ENCODE measurements at regions not wholly inside any gene's neighbourhood (a gene's known extent, or its start where the extent isn't known, plus 50 kb on each side); places are given as distances from the start of the nearest gene placed in this dataset.

- peak; percentile 19 to 75 for DNase-seq
Observed at GRCh38 chr1:147103416-147104155, 68.7 kb downstream of the PRKAB2 start.

DNA sequence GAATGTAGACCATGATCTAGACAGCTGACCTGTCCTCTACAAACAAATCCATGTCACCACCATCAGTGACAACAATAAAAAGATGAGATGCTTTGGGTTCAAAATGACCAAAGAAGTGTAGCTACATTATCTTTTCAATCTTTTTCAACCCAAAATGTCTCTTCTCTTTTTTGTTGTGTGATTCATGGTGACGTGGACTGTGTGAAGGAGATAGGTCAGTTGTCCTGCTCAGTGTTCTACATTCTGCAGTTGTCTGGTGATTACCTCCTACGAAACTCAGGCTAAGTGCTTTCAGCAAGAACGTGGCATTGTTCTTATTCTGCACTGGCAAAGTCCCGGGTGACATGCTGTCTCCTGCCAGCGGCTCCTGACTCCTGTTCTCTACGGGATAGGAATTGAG is 73.1 kb downstream of the PRKAB2 start:
- no peak for DNase-seq

DNA sequence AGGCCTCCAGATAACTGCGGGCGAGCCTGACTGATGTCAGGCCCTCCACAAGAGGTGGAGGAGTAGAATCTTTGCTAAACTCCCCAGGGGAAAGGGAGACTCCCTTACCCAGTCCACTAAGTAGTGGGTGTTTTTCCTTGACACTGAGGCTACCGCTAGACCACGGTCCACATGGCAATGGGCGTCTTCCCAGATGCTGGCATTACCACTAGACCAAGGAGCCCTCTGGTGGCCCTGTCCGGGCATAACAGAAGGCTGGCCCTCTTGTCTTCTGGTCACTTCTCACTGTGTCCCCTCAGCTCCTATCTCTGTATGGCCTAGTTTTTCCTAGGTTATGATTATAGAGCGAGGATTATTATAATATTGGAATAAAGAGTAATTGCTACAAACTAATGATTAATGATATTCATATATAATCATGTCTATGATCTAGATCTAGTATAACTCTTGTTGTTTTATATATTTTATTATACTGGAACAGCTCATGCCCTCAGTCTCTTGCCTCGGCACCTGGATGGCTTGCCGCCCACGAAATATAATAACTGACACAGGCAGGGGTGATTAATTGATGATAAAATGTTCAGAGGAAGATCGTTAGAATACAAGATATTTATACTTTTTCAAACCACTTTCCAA is 73.8 kb downstream of the PRKAB2 start:
- peak; percentile 32 to 49 for DNase-seq

DNA sequence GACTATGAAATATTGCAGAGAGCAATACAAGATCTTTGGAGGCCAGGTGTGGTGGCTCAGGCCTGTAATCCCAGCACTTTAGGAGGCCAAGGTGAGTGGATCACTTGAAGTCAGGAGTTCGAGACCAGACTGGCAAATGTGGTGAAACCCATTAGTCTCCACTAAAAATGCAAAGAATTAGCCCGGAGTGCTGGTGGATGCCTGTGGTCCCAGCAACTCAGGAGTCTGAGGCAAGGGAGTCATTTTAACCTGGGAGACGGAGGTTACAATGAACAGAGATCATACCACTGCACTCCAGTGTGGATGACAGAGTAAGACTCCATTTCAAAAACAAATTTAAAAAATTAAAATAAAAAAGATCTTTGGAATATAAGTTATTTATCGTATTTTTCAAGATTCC is 76.6 kb downstream of the PRKAB2 start:
- DNase-seq: no peak

- DNase-seq: no peak
Observed at GRCh38 chr1:147091801-147092200, 80.5 kb downstream of the PRKAB2 start.

DNA sequence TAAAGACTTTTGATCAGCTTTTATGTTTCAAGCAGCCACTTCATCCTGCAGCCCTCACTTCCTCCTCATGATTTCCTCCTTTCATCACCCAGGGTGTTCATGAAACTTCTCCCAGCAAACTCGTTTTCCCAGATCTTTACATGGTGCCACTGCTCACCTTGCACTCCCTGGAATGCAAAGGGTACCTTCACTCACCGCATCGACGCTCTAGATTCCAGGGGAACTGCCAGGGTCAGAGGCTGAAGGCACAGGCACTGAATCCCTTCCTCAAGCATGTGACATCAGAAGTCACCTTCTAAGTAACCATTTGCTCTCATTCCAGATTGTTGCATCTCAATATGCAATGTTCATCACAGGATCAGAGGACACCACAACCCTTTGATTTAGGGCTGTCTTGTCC is 82.8 kb downstream of the PRKAB2 start:
- no peak for DNase-seq

DNA sequence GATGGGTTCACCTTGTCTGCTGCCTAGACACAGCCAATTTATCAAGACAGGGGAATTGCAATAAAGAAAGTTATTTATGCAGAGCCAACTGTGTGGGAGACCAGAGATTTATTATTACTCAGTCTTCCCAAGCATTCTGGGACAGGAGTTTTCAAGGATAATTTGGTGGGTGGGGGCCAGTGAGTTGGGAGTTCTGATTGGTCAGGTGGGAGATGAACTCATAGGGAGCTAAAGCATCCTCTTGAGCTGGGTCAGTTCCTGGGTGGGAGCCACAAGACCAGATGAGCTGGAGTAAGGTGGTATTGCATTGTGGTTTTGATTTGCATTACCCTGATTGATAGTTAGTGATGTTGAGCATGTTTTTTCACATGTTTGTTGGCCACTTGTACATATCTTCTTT is 86.1 kb downstream of the PRKAB2 start:
- no peak for DNase-seq

- peak; percentile 74 to 84 for DNase-seq
Observed at GRCh38 chr1:147084273-147085096, 87.8 kb downstream of the PRKAB2 start.

- no peak for DNase-seq
Observed at GRCh38 chr1:147083919-147084272, 88.4 kb downstream of the PRKAB2 start.

DNA sequence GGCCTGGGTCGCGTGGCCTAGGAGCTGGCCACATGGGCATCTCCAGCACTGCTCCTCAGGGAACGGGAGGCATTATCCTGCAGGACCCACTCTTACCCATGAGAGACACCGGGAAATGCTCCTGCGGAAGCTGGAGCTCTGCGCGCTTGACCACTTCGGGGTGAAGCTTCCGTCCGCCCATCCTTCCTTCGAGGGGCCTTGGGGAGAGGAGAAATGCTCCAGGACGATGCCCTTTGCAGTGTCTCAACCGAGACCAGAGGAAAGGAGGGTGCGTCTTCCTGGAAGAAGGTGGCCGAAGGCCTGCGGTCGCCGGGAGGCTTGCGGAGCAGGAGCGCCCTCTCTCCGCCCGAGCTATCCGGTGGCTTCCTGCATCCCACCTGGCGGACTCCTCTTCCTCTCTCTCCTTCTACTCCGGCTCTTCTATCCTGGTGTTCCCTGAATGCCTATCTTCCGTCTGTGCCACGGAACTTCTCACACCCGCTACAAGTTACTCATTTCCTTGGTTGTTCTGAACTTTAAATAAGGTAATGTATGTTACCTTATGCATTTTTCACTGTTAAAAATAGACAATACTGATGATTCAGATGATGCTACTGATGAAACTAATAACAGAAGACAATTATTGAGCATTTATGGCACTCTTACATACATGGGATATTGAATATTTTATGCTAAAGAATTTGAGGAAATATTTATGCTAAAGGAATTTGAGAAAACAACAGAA is 91.4 kb downstream of the PRKAB2 start:
- DNase-seq: no peak

GRCh38 chr1:147080006-147080661 is 92.1 kb downstream of the PRKAB2 start:
- no peak for DNase-seq

- DNase-seq: no peak
Observed at GRCh38 chr1:147079400-147080005, 92.8 kb downstream of the PRKAB2 start.

DNA sequence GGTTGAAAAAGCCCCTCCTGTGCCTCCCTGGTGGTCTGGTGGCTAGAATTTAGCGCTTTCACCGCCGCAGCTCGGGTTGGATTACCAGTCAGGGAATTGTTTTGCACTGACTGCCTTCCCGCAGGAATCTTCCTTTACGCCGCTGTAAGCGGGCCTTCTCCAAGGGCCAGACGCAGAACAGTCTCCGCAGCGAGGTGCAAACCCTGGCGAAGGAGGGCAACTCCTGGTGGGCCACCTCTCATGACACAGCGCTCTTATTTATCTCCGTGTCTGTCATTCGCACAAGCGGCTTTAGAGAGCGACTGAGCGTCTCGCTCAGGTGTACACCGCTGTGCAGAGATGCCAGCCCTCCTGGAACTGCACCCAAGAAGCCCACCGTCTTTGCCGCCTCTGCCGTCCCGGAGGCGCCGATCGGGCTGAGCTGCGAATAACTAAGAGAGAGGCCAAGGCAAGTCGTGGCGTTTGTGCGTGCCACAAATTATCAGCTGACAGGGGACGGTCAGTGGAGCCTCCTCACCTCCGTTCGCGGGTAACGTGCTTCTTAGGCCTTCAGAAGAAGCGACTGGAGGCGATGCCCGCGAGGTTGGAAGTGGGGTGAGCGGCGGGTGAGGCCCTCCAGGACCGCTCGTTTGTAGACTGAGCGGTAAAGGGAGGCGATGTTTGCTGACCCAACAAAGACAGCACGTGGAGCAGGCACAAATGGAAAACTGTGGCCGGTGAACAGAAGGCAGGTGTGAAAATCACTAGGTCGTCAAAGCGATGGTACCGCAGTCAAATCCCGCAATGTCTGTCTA is 93.5 kb downstream of the PRKAB2 start:
- DNase-seq: no peak

DNA sequence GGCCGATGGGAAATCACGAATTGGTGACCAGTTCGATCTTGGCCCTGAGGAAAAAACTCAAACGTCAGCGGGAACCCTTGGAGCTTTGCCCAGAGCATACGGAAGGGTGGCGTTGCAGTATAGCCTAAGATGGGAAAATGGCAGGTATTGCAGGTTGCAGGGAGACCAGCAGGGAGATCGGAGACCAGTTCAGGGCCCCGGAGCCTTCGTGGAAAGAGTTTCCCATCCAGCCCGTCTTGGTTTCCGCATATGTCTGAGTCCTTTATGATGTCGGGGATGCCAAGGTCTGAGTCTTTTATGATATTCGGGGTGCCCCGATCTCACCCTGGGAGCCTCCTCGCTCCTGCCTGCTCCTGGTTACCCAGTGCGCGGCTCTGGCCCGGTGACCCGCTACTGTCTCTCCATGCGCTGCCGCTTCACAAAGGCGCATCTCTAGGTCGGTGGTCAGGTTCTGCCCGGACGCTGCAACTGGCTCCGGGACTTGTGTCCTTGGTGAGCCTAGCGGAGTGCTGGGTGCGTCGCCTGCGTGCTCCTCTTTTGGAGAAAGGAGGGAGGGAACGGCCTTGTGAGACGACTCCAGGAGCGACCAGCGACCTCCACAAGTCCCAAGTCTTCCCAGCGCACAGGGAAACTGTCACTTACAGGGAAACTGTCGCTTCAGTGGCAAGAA is 94.2 kb downstream of the PRKAB2 start:
- no peak for DNase-seq

DNA sequence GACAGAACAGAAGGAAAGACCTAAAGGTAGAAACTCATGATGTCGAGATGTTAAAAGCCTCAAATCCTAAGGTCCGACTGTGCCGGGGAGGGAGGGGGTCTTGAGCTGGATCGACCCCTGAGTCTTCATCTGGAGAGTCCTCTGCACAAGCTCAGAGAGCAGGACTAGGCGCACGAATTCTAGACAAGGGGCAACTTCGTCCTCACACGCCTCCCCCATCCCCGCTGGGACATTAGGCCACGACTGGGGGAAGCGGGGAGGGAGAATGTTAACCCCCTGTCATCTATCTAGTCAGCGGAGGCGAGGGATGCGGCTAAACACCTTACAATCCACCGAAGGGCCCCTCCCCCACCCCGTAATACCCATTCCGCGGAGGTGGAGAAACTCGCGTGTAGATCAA is 94.7 kb downstream of the PRKAB2 start:
- no peak for DNase-seq

DNA sequence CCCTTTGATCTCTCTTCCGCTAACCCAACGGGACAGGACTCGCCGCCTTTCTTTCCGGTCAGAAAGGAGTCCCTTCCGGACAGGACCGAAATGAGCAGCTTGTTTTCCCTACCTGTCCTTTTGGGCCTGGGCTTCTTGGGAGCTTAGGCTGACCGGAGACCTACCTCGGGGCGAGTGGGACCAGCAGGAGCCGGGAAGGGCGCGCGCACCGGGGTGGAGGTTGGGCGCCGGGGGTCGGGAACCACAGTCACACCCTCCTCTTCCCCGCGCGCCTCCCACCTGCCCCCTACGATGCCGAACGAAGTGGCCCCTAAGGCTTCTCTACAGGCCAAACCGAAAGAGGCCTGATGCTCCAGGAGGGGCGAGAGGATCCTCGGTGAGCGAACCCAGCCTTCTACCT is 95.2 kb downstream of the PRKAB2 start:
- DNase-seq: no peak

- DNase-seq: no peak
Observed at GRCh38 chr1:147076442-147076841, 95.8 kb downstream of the PRKAB2 start.

DNA sequence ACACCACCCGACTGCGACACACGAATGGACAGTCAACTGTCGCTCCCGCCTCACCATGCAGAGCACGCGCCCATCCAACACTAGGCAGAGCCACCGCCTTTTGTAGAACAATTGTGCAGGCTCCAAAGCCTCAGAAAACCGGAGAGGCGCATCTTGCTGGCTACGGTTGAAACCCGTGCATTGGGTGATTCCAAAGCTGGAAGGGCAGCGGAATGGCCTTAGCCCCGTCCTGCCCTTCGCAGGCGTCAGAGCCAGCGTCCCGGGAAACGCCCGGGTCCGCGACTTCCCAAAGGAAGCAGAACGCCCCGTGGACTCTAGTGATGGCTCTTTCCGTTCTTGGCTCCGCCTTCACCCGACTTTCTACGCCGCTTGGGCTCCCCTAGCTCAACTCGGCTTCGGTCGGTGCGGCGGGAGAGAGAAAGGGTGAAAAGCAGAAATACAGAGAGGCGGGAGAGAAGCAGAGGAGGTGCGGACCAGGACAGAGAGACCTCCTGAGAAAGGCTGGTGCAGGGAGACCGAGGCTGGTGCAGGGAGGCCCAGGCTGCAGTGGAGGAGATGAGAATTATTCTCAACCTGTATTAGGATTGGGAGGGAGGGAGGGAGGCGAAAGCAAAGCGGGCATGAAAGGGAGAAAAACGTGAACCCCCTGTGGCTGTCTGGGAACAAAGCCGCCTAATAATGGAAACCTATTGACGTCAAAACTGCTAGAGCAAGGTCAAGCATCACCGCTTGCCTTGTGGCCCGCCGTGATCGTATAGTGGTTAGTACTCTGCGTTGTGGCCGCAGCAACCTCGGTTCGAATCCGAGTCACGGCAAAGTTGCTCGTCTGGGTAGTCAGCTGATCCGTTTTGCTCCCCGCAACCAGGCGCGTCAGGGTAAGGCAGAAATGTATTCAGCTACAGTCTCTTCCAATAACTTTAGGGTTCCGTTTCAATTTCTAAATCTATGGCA is 99.5 kb downstream of the PRKAB2 start:
- peak in 1 of 2 donors; percentile 9 for DNase-seq

DNA sequence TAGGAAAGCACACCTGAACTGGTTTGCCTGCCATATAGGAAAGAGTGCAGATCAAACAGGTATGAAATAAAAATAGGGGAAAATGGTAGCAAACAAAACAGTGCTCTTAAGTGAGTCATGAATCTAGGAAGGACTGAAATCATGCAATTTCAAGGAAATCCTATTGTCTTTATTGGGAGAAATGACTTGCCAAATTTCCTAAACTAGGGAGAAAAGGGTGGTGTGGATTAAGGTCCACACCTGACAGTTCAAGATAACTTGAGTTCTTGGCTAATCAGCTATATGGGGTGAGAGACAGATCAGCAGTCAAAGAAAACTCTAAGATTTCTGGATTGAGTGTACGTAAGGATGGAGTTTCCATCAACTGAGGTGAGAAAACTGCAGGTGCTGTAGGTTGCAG is 101.1 kb downstream of the PRKAB2 start:
- DNase-seq: no peak

- no peak for DNase-seq
Observed at GRCh38 chr1:147062956-147063355, 109.3 kb downstream of the PRKAB2 start.
